GM12892 (cell line): ENCODE measurements at regions not wholly inside any gene's neighbourhood (a gene's known extent, or its start where the extent isn't known, plus 50 kb on each side); places are given as distances from the start of the nearest gene placed in this dataset.
"Not testable (repeated sequence)": the region's sequence is repeated elsewhere in the genome, so short reads cannot be mapped to it uniquely, and the experiment has no call there.

ENCODE experiments used
- POLR2A ChIP-seq: IDR thresholded peaks from 2 replicates; pipeline ENCODE4 v1.6.1; 2011; ENCODE audit warnings: low read depth, low read length, control low read depth
- POLR2AphosphoS5 ChIP-seq: IDR thresholded peaks from 2 replicates; pipeline ENCODE4 v1.6.1; 2011; ENCODE audit warnings: low read depth, low read length, control low read depth

- not testable (repeated sequence) for TF ChIP-seq POLR2A, POLR2AphosphoS5
Measured at GRCh38 chr6:82475106-82475505, 111.5 kb downstream of the TPBG start.
